GM12891 (cell line): ENCODE measurements at regions not wholly inside any gene's neighbourhood (a gene's known extent, or its start where the extent isn't known, plus 50 kb on each side); places are given as distances from the start of the nearest gene placed in this dataset.

ENCODE experiments used
- DNase-seq: peaks from one replicate; pipeline ENCODE4 v3.0.0; 2011; ENCODE audit warnings: low spot score; ENCODE audit not compliant: insufficient read length
- FAIRE-seq: peaks from 2 replicates; lab custom pipeline; 2011; peaks lifted over from hg19 to GRCh38; lab: Jason Lieb, UNC
- PAX5 ChIP-seq: IDR thresholded peaks from 2 replicates; pipeline ENCODE4 v1.6.1; 2011; ENCODE audit warnings: low read length, moderate library complexity, mild to moderate bottlenecking; ENCODE audit not compliant: insufficient read depth, severe bottlenecking
- POLR2A ChIP-seq: IDR thresholded peaks from 2 replicates; pipeline ENCODE4 v1.6.1; 2011; ENCODE audit warnings: low read depth, low read length, control low read depth
- POLR2AphosphoS5 ChIP-seq: IDR thresholded peaks from 2 replicates; pipeline ENCODE4 v1.6.1; 2011; ENCODE audit warnings: low read depth, low read length, control low read depth
- POU2F2 ChIP-seq: IDR thresholded peaks from 2 replicates; pipeline ENCODE4 v1.6.1; 2011; ENCODE audit warnings: low read depth, mild to moderate bottlenecking, control low read depth, low read length, moderate library complexity
- SPI1 ChIP-seq: IDR thresholded peaks from 2 replicates; pipeline ENCODE4 v1.6.1; 2011; ENCODE audit warnings: low read depth, low read length, control low read depth
- TAF1 ChIP-seq: IDR thresholded peaks from 2 replicates; pipeline ENCODE4 v1.6.1; 2011; ENCODE audit warnings: low read depth, low read length, control low read depth

DNA sequence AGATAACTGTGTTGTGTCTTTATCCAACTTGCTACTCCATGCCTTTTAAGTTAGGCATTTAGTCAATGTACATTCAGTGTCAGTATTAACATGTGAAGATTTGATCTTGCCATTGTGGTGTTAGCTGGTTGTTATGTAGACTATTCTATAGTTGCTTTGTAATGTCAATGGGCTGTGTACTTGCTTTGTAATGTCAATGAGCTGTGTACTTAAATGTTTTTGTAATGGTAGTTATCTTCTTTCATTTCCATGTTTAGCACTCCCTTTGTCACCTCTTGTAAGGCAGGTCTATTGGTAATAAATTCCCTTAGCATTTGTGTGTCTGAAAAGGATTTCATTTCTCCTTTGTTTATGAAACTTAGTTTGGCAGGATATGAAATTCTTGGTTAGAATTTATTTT lies 53.4 kb downstream of the MC4R start:
- no peak for TF ChIP-seq POLR2A
- DNase-seq (no peak), FAIRE-seq (no peak)

- DNase-seq (no peak), FAIRE-seq (no peak)
- TF ChIP-seq POU2F2 (no peak), SPI1 (no peak), POLR2AphosphoS5 (no peak), PAX5 (no peak), TAF1 (no peak)
These were observed 60.8 kb downstream of the MC4R start for GRCh38 chr18:60311676-60312360.

DNA sequence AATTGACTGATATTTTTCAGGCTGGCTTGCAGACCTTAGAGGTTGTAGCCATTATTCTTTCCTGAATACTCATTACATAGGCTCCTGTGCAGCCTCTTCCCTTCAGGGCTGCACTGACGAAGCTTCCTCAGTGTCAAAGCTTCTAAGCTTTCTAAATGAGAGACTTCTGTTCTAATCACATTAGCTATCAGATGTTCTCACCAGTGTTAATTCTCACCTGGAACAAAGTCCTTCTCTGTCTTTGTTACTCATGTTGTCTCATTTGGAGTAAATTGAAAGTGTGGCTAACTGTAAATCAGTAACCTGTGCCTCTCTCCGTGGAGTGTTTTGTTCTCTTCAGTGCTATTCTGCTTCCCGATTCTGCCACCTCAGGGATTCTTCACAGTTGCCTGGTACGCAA lies 76.9 kb downstream of the MC4R start:
- TF ChIP-seq PAX5 (no peak), POLR2A (no peak), TAF1 (no peak), POU2F2 (no peak), SPI1 (no peak), POLR2AphosphoS5 (no peak)
- no peak for FAIRE-seq
- DNase-seq = no peak

DNA sequence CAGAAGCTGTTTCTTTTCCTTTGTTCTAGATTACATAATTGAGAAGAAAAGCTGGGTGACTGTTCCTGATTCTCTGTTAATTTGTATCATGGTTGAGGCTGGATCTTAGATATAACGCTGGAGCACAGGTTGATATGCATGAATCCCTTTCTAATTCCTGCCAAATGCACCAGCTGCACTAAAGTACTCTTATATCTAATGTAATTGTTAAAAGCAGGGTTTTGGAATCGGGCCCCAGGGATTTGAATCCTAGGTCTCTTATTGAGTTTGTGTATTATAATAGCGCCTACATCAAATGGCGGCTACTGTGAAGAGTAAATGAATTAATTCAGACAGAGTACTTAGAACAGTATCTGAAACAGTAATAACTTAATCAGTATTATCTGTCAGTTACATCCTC lies 80.4 kb downstream of the MC4R start:
- FAIRE-seq (no peak), DNase-seq (no peak)
- TF ChIP-seq POLR2AphosphoS5 = no peak
- no peak for TF ChIP-seq POU2F2
- no peak for TF ChIP-seq SPI1

DNA sequence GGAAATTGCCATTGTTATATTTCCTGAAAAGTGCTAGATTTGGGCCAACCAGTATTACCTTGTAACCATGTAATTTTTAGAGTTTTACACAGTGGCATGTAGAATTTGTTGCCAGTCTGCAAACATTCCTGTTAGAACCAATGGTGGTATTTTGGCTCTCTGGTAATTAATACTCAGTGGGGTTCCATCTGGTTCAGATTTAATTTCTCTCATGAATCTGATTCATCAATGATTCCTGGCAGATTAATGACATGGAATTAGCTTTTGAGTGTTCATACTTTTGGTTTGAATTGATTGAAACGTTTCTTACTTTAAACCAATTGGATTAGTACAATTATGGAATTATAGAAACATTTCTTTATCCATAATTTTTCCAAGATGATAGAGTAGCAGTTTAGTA lies 93.2 kb downstream of the MC4R start:
- FAIRE-seq (no peak), DNase-seq (no peak)
- TF ChIP-seq SPI1 (no peak), TAF1 (no peak), POLR2AphosphoS5 (no peak)

DNA sequence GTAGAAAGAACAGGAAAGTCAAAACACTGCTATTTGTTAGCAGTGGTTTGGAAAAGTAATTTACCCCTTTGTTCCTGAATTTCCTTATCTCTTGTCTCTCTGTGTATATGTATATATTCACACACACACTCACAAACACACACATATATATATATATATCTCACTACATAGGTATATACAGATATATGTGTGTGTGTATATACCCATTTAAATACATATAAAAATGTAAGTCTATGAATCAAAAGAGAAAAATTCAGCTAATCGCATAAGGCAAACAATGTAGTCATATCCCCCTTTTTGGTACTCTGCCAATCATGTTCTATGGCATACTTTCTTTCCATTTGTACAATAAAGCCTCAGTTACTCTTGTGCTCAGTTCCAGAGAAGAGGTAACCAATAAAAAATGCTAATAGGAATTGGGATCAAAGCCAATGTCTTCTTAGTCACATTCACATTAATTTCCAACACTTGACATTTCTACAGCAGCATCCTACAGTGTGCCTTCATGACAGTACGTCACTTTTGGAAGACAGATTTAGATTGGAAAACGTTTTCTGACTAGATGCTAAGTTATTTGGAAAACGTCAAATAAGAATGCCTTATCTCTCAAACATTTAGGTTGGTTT lies 94.6 kb downstream of the MC4R start:
- FAIRE-seq = no peak
- DNase-seq = no peak
- no peak for TF ChIP-seq POU2F2
- no peak for TF ChIP-seq POLR2AphosphoS5
- no peak for TF ChIP-seq SPI1
- no peak for TF ChIP-seq POLR2A
- no peak for TF ChIP-seq TAF1
- TF ChIP-seq PAX5 = no peak

DNA sequence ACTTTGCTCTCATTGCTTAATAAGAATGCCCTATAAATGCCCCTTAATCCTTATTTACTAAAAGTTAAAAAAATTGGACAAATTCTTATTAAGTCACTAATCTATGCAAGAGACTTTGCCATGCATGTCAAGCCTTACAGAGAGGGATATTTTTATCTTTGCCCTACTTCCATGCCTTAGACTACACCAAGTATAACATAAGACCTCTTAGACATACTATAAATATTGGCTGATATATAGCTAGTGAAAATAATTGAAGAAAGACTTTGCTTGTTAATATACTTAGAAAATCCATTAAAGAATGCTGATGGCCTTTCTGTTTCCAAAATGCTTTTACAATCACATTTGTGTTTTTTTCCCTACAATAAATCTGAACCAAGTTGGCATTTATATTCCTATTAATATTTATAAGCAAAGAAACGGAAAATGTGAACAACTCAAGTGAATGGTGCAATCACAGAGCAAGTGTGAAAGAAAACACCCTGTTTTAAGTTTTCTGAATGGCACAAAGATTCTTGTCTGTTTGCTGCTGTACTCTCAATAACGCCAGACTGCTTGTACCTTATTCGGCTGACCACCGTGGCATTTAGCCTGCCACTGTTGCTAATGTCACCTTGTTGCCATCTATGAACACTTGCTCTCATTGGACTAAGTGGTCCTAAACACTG lies 105.0 kb downstream of the MC4R start:
- no peak for TF ChIP-seq PAX5
- no peak for TF ChIP-seq SPI1
- TF ChIP-seq POU2F2 = no peak
- TF ChIP-seq TAF1 = no peak
- no peak for TF ChIP-seq POLR2AphosphoS5
- TF ChIP-seq POLR2A = no peak
- no peak for FAIRE-seq
- no peak for DNase-seq

- TF ChIP-seq TAF1 (no peak), POLR2AphosphoS5 (no peak), SPI1 (no peak), POU2F2 (no peak), POLR2A (no peak), PAX5 (no peak)
- no peak for FAIRE-seq
- DNase-seq = no peak
These were observed 106.0 kb downstream of the MC4R start for GRCh38 chr18:60266558-60266957.

DNA sequence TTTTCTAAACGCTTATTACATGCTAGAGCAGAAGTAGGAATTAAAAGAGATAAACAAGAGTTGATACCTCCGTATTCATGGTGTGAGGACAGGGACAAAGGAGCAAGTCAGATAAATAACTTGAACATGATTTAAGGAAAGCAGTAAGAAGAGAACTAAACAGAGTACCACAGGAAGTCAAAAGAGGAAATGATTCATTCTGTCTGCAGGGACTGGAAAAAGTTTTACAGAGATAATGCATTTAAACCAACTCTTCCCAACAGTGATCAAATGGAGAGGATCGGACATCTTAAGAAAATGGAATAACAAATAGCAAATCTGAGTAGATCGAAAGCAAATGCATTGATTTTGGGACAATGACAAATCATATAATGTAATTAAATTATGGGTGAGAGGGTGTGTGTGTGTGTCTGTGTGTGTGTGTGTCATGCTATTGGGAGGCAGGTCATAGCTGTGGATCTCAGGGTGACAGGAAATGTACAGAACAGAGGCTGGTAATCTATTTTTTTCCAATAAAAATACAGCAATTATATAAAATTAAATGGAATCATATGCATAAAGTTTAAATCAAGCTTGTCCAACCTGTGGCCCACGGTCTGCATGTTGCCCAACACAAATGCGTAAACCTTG lies 113.4 kb downstream of the MC4R start:
- FAIRE-seq (no peak), DNase-seq (no peak)

DNA sequence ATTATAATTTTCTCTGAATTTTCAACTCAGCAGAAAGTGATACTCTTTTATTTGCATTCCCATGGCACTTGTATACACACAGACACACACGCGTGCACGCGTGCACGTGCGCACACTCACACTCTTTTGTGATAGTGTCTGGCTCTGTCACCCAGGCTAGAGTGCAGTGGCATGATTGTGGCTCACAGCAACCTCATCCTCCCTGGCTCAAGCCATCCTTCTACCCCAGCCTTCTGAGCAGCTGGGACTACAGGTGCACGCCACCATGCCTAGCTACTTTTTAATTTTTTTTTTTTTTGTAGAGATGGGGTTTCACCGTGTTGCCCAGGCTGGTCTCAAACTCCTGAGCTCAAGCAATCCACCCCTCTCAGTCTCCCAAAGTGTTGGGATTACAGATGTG lies 123.2 kb downstream of the MC4R start:
- FAIRE-seq (no peak), DNase-seq (no peak)
- no peak for TF ChIP-seq TAF1
- no peak for TF ChIP-seq SPI1
- TF ChIP-seq POU2F2 = no peak
- no peak for TF ChIP-seq POLR2A
- TF ChIP-seq POLR2AphosphoS5 = no peak
- TF ChIP-seq PAX5 = no peak

More for the DNA sequence above, 113.4 kb downstream of the MC4R start:
- TF ChIP-seq POLR2A = no peak
- no peak for TF ChIP-seq POU2F2
- TF ChIP-seq SPI1 = peak; percentile 70
